ENCODE measurements at regions not wholly inside any gene's neighbourhood (a gene's known extent, or its start where the extent isn't known, plus 50 kb on each side); places are given as distances from the start of the nearest gene placed in this dataset.

DNA sequence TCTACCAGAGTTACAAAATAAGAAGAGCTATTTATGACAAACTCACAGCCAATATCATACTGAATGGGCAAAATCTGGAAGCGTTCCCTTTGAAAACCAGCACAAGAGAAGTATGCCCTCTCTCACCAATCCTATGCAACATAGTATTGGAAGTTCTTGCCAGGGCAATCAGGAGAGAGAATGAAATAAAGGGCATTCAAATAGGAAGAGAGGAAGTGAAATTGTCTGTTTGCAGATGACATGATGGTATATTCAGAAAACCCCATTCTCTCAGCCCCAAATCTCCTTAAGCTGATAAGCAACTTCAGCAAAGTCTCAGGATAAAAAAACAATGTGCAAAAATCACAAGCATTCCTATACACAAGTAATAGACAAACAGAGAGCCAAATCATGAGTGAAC, 1169.5 kb downstream of the AMY1C start:
- no peak for DNase-seq
- intact Hi-C loops (cut with DNase I) = no loop called here

DNA sequence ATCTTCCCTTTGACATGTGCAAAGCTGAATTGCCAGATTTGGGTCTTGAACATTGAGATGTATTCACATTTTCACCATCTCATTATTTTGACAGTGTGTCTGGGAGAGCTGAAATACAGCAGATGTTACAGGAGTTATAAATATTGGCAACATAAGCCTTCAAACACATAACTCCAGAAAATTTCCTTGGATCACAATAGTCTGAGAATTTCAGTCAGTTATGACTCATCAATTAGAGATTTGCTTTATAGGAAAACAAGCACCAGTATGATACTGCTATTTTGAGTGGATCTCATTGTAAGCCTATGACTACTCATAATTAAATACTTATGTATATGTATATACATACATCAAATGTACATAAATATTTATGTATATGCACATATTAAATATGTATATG, 1171.8 kb downstream of the AMY1C start:
- no peak for DNase-seq
- intact Hi-C loops (cut with DNase I) = no loop called here

DNA sequence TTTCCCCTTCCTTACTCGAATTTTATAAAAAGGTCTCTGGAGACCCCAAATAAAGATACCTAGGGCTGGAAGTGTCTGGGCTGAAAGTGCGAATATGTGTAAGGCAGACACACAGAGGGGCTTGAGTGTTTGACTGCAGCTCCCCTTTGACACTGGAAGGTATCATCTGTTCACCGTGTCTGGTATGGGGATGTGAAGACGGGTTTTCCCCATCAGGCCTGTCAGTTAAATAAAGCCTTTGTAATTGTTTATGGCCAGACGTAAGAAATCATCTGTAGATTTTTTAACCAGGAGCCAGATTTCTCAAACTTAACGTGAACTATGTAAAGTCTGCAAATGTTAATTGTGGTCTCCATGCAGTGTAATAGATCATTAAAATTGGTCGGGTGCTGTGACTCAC, 1173.4 kb downstream of the AMY1C start:
- no peak for DNase-seq
- intact Hi-C loops (cut with DNase I) = no loop called here

DNA sequence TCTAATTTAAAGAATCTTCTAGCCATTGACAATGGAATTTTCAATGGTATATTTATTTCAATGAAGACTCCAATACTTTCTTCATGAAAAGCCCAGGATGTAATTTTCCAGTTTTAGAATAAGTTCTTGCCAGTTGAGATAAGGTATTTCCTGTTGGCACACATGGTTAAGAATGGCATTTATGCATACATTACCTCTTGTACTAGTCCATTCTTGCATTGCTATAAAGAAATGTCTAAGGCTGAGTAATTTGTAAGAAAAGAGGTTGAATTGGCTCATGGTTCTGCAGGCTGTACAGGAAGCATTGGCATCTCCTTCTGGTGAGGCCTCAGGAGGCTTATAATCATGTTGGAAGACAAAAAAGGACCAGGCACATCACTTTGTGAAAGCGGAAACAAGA, 1179.6 kb downstream of the AMY1C start:
- DNase-seq = no peak
- intact Hi-C loops (cut with DNase I) = no loop called here

DNA sequence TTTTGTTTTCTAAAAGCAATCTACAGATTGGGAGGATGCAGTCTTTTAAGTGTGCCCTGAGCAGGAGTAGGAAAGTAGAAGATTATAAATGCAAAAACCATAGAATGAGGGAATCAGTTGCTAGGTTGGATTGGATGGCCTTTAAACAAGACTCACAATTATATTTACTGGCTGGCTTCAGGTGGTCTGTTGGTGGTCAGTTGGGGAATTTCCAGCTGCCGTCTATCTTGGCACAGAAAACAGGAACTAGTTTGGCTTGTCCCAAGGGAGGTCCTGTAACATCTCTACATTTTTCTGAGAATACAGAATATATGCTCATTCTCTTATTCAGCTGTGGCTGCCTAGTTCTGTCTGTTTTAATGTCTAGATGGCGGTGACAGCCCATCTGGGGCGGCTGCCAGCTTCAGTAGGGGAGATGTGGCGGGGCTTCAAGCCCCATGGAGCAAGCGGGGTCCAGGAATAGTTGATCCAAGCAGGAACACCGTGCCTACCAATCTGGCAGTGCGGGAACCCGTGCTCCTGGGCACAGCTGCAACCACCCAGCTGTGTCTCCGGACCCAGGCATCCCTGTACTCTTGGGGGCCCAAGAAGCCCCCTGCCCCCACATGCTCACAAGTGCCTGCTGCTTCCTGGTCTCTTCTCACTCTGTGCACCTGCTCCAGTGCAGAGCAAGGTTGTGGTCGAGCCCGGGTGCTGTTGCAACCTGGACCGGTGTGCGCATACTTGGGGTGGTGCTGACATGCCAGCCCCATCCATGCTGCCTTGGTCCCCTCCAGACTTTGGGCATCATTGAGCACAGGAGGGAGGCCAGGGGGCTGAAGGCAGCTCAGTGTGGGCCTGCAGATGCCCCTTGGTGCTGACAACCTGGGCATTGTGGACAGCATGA, 1182.6 kb downstream of the AMY1C start:
- intact Hi-C loops (cut with DNase I) = no loop called here

DNA sequence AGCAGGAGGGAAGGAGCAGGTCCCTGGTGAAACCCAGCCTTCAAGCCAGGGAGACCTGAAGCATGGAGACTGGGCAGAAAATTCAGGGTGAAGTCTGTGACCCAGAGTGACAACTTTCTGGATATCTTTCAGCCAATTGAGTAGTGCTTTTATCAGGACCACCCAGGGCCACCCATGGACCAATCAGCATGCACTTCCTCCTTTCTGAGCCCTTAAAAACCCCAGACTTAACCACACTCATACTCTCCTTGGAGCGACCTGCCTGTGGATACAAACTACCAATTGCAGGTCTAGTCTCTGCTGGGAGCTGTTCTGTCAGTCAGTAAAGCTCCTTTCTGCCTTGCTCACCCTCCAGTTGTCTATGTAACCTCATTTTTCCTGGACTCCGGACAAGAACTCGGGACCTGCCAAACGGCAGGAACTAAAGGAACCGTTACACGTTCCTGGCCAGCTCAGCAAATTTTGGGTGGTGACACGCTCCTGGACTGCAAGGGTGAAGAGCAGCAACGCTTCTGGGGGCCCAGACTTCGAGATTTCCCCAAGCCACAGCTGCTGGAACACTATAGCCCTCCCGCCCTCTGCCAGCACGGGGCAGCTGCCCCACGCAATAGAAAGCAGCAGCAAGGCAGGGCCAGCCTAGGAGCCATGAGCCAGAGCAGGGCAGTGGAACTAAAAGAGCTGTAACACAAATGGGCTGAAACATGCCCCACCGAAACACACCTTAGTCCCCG, 1183.4 kb downstream of the AMY1C start:
- intact Hi-C loops (cut with DNase I) = no loop called here

More for the DNA sequence above, 1182.6 kb downstream of the AMY1C start:
- DNase-seq = peak in 3 of 10 donors; percentile 56 to 61 (median 61)

DNA sequence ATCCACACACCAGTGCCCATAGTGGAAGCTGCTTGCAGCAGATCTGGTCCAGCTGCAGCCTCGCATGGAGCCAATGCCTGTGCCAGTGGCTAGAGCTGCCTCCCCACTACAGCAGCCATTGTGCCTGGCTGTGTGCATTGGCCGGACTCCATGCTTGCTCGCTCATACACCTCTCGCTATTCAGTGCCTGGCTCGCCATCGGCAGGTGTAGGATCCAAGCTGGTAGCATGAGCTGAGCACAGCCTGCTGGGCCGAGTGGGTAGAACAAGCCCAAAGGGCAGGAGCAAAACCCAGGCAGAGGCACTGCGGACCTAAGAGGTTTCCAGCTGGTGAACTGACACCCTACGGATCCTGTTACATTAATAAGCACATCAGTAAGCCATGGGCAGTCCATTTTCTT, 1184.1 kb downstream of the AMY1C start:
- peak in 3 of 10 donors; percentile 50 to 73 (median 71) for DNase-seq
- intact Hi-C loops (cut with DNase I) = no loop called here

More for the DNA sequence above, 1183.4 kb downstream of the AMY1C start:
- peak in 3 of 10 donors; percentile 22 to 57 (median 25) for DNase-seq

DNA sequence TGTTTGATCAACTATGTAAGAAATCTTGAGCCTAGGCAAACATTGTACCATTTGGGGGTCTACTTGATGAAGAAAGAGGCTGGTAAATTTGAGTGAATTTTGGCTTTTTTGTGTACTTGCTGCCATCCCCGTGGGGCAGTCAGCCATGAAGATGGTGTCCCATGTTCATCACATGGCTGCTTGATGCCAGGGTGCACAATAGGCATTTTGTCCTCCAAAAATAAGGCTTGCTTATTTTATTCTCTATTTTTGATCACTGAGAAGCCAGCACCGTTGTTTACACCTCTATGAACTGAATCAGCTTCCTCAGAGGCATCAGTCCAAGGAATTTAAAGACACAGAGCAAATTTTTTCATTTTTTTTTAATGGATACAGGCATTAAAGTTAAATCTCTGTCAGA, 1195.7 kb downstream of the AMY1C start:
- DNase-seq = no peak
- intact Hi-C loops (cut with DNase I) = no loop called here

DNA sequence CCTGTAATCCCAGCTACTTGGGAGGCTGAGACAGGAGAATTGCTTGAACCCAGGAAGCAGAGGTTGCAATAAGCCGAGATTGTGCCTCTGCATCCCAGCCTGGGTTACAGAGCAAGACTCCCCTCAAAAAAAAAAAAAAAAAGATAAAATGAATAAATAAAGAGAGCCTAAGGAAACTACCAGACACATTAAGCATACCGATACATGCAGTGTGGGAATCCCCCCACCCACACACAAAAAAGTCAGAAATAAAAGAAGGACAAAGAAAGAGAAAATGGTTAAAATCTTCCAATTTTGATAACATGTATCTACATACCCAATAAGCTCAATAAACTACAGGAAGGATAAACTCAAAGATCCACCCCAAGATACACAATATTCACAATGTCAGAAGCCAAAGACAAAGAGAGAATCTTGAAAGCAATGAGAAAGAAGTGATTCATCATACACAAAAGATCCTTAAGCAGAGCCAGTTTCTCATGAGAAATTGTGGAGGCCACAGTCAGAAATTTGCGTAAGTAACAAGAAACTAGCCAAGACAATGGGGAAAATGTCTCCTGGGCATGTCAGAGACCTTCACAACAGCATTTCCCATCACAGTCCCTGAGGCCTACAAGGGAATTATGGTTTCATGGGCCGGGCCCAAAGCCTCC, 1197.0 kb downstream of the AMY1C start:
- no peak for DNase-seq
- intact Hi-C loops (cut with DNase I) = no loop called here

DNA sequence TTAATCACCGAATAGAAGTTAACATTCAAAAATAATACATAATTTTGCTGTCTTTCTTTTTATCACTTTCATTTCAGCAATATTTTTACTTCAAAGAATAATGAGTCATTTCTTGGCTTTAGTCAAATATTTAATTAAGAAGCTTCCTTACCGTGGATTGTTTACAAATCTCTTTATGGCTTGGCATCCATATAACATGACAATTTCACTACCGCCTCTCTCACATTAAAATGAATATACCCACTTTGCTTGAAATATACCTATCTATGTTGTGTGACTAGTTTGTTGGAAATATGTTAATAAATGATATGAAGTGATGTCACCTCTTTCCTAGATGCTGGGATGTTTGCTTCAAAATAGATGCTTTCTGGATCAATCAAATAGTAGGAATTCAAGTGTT, 1203.9 kb downstream of the AMY1C start:
- intact Hi-C loops (cut with DNase I) = no loop called here
- no peak for DNase-seq

DNA sequence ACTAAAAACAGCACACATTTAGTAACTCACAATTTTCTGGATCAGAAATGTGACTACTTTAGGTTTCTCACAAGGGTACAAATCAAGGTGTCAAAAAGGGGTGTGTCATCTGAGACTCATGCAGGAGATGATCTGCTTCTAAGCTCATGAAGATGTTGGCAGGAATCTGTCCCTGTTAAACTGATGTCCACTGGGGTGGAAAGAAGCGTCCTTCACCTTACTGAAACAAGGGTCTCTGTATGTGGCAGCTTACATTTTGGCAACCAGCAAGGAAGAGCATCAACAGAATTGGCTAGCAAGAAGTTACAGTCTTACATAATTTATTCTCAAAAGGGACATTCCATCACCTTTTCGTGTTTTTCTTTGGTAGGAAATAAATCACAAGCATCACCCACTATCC, 1223.8 kb downstream of the AMY1C start:
- no peak for DNase-seq
- intact Hi-C loops (cut with DNase I) = no loop called here

DNA sequence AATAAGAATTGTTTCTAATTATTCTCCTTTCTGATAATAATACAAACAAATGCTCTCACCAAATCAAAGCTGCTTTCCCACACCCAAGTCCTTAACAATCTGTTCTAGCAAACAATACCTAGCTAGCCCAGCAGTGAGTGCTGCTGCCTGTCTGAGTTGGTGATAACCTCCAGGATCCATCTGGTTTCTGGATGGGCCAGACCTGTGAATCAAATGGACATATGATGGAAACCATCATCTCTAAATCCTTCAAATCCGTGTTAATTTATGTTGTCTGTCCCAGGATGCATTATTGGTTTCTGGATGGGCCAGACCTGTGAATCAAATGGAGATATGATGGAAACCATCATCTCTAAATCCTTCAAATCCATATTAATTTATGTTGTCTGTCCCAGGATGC, 1230.0 kb downstream of the AMY1C start:
- intact Hi-C loops (cut with DNase I) = no loop called here
- no peak for DNase-seq

DNA sequence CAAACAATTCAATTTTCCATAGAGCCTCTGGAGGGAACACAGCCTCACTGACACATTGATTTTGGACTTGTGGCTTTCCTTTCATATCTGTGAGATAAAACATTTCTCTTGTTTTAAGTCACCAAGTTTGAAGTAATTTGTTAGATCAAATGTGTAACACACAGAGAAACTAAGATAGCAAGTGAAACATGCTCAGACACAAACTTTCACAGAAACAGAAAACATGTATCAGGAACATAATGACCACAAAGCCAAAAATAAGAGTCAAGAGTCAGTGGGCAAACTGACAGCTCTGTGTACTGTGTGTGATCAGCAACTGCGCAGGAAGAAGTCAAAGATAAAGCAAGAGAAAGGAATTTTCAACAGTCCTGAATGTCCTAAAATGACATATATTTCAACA, 1237.5 kb downstream of the AMY1C start:
- no peak for DNase-seq
- intact Hi-C loops (cut with DNase I) = no loop called here

DNA sequence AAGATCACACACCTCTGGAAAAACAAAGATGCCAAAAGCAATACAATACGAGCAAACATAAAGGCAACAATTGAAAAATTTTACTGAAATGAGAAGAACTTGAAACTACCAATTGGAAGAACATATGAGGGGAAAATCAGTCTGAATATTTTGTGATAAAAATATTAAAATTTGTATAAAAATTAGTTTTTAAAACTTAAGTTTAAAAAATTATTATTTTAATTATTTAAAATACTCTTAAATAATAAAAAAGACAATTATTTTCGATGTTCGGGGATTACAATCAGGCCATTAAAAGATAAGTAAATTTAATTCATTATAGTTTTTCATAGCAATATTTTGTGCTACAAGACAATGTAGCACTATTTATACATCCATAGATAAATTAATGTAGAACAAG, 1239.3 kb downstream of the AMY1C start:
- no peak for DNase-seq
- intact Hi-C loops (cut with DNase I) = no loop called here

DNA sequence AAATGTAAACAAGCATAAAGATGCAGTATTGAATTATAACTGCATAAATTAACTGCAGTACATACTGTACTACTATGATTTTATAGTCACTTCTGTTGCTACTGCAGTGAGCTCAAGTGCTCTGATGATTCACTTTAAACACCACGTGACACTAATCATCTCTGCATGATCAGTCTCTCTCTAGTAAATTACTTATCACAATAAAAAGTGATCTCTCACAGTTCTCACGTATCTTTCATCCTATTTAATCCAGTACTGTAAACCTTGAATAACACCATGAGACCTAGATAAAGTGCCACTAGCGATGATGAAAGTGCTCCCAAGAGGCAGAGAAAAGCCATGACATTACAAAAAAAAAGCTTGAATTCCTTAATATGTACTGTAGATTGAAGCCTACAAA, 1242.0 kb downstream of the AMY1C start:
- no peak for DNase-seq
- intact Hi-C loops (cut with DNase I) = no loop called here

DNA sequence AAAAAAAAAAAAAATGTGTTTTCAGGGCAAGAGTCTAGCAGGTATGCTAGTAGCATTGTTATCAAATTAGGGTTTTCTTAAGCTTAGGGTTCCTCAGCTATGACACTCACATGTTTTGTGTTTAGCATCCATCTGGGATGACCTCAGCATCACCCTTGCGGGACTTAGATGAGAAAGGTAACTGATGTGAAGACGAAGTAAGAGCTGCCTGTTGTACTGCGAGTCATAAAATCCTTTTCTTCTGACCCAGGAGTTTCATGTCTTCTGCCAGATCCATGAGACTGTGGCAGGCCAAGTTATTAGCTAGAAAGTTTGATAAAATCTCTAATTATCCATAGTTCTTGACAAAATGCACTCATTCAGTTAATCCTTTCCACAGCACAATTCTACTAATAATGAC, 1251.1 kb downstream of the AMY1C start:
- no peak for DNase-seq
- intact Hi-C loops (cut with DNase I) = no loop called here

DNA sequence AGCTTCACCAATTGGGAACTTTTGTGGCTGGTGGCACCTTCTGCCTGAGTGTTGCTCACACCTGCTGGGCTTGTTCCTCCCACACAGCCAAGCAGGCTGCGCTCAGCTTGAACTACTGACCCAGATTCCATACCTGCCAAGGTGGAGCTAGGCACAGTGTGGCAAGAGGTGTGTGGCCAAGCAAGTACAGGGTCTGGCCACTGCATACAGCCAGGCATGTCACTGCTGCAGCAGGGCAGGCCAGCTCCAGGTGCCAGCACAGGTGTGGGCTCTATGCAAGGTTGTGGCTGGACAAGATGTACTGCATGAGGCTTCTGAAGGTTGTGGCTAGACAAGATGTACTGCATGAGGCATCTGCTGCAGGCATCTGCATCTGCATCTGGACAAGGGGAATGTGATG, 1254.8 kb downstream of the AMY1C start:
- intact Hi-C loops (cut with DNase I) = no loop called here

DNA sequence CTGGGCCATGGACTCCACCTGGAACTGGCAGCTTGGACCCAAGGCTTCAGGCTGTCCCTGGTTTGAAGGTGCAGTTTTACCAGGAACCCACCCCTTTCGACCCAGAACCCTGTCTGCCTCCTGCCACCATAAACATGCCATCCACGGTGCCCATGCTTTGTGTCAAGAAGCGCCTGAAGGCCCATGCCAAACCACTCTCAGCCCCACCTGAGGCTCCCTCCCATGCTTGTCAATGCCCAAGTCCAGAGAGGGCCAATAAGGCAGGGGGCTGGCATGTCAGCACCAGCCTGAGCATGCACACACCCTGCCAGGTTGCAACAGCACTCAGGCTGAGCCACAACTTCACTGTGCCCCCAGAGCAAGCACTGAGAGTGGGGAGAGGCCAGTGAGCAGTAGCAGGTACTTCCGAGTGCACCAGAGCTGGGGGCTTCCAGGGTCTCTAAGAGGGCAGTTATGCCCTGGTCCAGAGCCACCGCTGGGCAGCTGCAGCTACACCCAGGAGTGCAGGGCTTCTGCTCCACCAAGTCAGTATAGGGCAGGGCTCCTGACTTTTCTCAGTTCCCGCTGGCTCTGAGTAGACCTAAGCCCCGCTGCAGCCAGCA, 1256.0 kb downstream of the AMY1C start:
- intact Hi-C loops (cut with DNase I) = no loop called here
- DNase-seq = peak in 2 of 10 donors; percentile 49 to 75

More for the DNA sequence above, 1254.8 kb downstream of the AMY1C start:
- DNase-seq = peak in 2 of 10 donors; percentile 53 to 66

DNA sequence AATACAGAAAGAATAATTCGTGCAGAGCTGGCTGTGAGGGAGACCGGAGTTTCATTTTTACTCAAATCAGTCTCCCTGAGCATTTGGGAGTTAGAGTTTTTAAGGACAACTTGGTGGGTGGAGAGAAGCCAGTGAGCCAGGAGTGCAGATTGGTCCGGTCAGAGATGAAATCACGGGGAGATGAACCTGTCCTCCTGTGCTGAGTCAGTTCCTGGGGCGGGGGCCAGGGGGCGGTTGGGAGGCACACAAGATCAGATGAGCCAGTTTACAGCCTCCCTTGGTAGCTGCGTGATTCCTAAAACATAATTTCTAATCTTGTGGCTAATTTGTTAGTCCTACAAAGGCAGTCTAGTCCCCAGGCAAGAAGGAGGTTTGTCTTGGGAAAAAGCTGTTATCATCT, 1267.9 kb downstream of the AMY1C start:
- intact Hi-C loops (cut with DNase I) = no loop called here
- no peak for DNase-seq

DNA sequence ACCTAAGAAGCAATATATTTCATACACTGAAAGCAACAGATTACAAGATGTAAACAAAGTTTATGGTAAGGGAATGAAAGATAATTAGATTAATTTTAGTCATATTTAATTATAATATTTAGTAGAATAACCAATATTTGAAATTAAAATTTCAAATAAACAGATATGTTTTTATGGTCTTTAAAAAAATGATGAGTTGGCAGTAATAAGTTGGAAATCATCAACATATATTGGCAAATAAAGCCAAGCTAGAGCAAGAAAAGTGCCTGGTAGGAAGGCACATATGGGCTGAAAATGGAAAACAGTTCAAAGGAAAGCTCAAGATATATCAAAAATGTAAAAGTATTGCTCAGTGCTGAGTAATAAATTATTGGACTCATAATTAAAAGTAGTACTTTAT, 1274.0 kb downstream of the AMY1C start:
- no peak for DNase-seq
- intact Hi-C loops (cut with DNase I) = no loop called here

Data from posterior cingulate gyrus (tissue), 11 donors.